HFF-Myc (cell line): ENCODE measurements at regions not wholly inside any gene's neighbourhood (a gene's known extent, or its start where the extent isn't known, plus 50 kb on each side); places are given as distances from the start of the nearest gene placed in this dataset.

Experiments
- DNase-seq: peaks from one replicate; pipeline ENCODE4 v3.0.0-alpha.2; 2011; ENCODE audit warnings: low read depth; ENCODE audit errors: extremely low read depth
- H3K4me3 ChIP-seq: replicated peaks from 2 replicates; pipeline ENCODE4 v1.5.1; 2011; ENCODE audit warnings: low read depth, mild to moderate bottlenecking, control low read depth, low read length
- CTCF ChIP-seq: IDR thresholded peaks from 2 replicates; pipeline ENCODE4 v1.5.1; 2012; ENCODE audit warnings: mild to moderate bottlenecking, low read depth, low read length, control low read depth; ENCODE audit errors: missing control alignments

- no peak for TF ChIP-seq CTCF
- no peak for DNase-seq
- no peak overlapping the region for H3K4me3 ChIP-seq
Observed at GRCh38 chr16:7839568-7839967, 506.9 kb downstream of the RBFOX1 start.

DNA sequence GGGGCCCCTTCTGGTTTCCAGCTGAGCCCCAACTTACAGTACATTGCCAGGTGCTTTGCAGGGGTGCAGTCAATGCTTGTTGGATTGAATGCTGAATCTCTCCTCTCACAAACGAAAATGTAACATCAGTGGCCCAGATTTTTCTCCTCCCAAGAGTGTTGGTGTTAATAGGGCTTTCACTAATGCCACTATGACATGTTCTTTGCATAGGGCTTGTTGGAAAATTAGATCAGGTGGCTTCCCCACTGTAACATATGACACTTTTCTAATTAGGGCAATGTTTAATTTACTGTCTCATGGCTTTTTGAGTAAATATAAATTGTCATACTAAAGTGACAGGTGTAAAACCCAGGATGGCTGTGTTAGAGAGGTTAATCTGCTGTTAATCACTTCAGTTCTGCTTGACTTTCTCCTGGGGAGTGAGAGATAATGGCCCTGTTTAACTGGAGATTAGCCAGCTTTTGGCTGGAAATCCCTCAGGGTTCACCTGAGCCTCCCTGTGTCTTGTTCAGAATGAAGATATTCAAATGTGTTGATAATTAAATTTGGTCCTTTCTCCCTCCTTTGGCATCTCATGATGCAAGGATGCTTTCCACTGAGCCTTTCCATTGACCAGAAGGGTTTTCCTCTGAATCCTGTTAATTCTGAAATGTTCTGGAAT, 502.3 kb downstream of the RBFOX1 start:
- TF ChIP-seq CTCF = no peak
- no peak for DNase-seq
- no peak overlapping the region for H3K4me3 ChIP-seq

GRCh38 chr16:7820816-7821215, 488.2 kb downstream of the RBFOX1 start:
- no peak for TF ChIP-seq CTCF
- H3K4me3 ChIP-seq = no peak overlapping the region
- DNase-seq = no peak

- TF ChIP-seq CTCF = no peak
Observed at GRCh38 chr16:7805686-7806396, 473.2 kb downstream of the RBFOX1 start.

GRCh38 chr16:7804635-7805195, 472.1 kb downstream of the RBFOX1 start:
- no peak overlapping the region for H3K4me3 ChIP-seq
- DNase-seq = no peak
- TF ChIP-seq CTCF = no peak

More at GRCh38 chr16:7805686-7806396, 473.2 kb downstream of the RBFOX1 start:
- no peak overlapping the region for H3K4me3 ChIP-seq
- no peak for DNase-seq

DNA sequence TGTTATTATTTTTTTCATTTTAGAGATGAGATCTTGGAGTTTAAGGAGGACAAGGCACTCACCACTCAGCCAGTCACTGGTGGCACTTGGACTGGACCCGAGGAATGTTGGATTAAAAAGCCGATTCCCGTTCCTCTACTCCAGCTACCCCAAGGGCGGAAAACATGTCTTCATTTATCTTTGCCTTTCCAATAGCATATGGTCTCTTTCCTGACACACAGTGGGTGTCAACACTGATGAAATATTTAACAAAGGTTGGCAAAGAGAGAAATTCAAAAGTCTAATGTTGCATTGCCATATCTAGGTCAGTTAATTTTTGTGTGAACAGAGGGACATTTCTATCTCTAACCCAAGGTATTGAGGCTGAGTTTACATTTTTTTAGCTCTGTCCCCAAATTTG, 459.7 kb downstream of the RBFOX1 start:
- no peak for TF ChIP-seq CTCF
- no peak overlapping the region for H3K4me3 ChIP-seq
- no peak for DNase-seq
